ENCODE measurements at regions not wholly inside any gene's neighbourhood (a gene's known extent, or its start where the extent isn't known, plus 50 kb on each side); places are given as distances from the start of the nearest gene placed in this dataset.

GRCh38 chr13:54660277-54660676 lies 1631.7 kb downstream of the OLFM4 start:
- no peak overlapping the region for H4K8ac ChIP-seq (ENCODE audit: extremely low read depth, insufficient read depth, low read length)
- H4K5ac ChIP-seq (ENCODE audit: insufficient read length, low read depth, low read length) = no peak overlapping the region
- no peak overlapping the region for H2BK12ac ChIP-seq (ENCODE audit: low read depth, low read length)
- no peak overlapping the region for H3K56ac ChIP-seq (replicated peaks; ENCODE audit: insufficient read length, low read depth, low read length)
- no peaks in the 10 kb centered on the region for H4K20me1 ChIP-seq (replicated peaks in 1 of 2; ENCODE audit: control insufficient read depth in 1 of 2, insufficient read depth in 2 of 2, low read length in 2 of 2)
- WGBS, 2 experiments (ENCODE audit: extremely low coverage in 1 of 2, insufficient coverage in 1 of 2, insufficient read length in 1 of 2, insufficient replicate concordance in 2 of 2, low coverage in 1 of 2, low lambda C conversion rate in 2 of 2, missing lambda C conversion rate in 1 of 2) = 93% methylated on average over 12 of the region's 12 CpGs; no CpG with 5 or more reads in 1 of the 2 experiments
- ChIA-PET CTCF (ENCODE audit: partially characterized antibody) (no interaction called here), POLR2A (ENCODE audit: partially characterized antibody) (no interaction called here)
- H2BK20ac ChIP-seq (ENCODE audit: low read length) = no peak overlapping the region
- no peak overlapping the region for H4K91ac ChIP-seq (replicated peaks; ENCODE audit: insufficient read length, low read length)
- H3K23me2 ChIP-seq (ENCODE audit: low read depth, low read length) = no peaks in the 10 kb centered on the region
- no peaks in the 10 kb centered on the region for H3K79me2 ChIP-seq (ENCODE audit: control insufficient read depth in 1 of 2, insufficient read depth in 2 of 2, low read length in 2 of 2)
- no peak overlapping the region for H3K27ac ChIP-seq (ENCODE audit: low read depth, low read length)
- H3K14ac ChIP-seq (ENCODE audit: insufficient read length) = no peak overlapping the region
- no peaks in the 10 kb centered on the region for H3K79me1 ChIP-seq (ENCODE audit: low read depth, low read length)
- H3K23ac ChIP-seq (ENCODE audit: insufficient read length) = no peak overlapping the region
- H2BK5ac ChIP-seq (ENCODE audit: low read depth, low read length) = no peak overlapping the region
- DNase-seq (ENCODE audit: low read depth in 1 of 2, low spot score in 2 of 2) (no peak), FAIRE-seq (no peak)
- no peak overlapping the region for H3K9ac ChIP-seq (replicated peaks in 1 of 4; ENCODE audit: extremely low read depth in 1 of 4, low read depth in 3 of 4, low read length in 3 of 4)
- H2BK15ac ChIP-seq (ENCODE audit: low read length) = no peak overlapping the region
- no peak overlapping the region for H3K4me3 ChIP-seq (ENCODE audit: extremely low read depth in 1 of 4, insufficient read depth in 2 of 4, low read depth in 3 of 4, low read length in 4 of 4)
- no peaks in the 10 kb centered on the region for H3K36me3 ChIP-seq (ENCODE audit: control insufficient read depth in 2 of 4, insufficient read depth in 4 of 4, low read length in 3 of 4)
- no peak overlapping the region for H3K4ac ChIP-seq (replicated peaks; ENCODE audit: insufficient read length, low read depth, low read length)
- no peak overlapping the region for H2BK120ac ChIP-seq (replicated peaks; ENCODE audit: low read depth, low read length)
- H2AK5ac ChIP-seq (ENCODE audit: low read depth, low read length) = no peak overlapping the region
- 0 out of 2 replicates have a peak overlapping the region, but pooled peaks have one; percentile 2 for H2AFZ ChIP-seq (ENCODE audit: low read length)
- TF ChIP-seq ATF2 (IDR thresholded peaks at IDR 0.05; ENCODE audit: low read length) (no peak), RFX5 (IDR thresholded peaks at IDR 0.05; ENCODE audit: borderline replicate concordance, low read depth, low read length) (no peak), GABPA (IDR thresholded peaks at IDR 0.05; ENCODE audit: borderline replicate concordance, insufficient read depth, low read length) (no peak), KDM5A (IDR thresholded peaks at IDR 0.05; ENCODE audit: low read length) (no peak), E2F6 (IDR thresholded peaks at IDR 0.05) (no peak), POU5F1 (IDR thresholded peaks at IDR 0.05; ENCODE audit: low read depth, low read length) (no peak), SIX5 (IDR thresholded peaks at IDR 0.05; ENCODE audit: low read depth, low read length) (no peak), EZH2 (IDR thresholded peaks at IDR 0.05; ENCODE audit: low read depth, low read length, severe bottlenecking) (no peak), PHF8 (conservative IDR thresholded peaks at IDR 0.05; ENCODE audit: low read depth, low read length) (no peak)
- H3K9me3 ChIP-seq (ENCODE audit: insufficient read depth in 2 of 2, low read depth in 1 of 2, low read length in 1 of 2) = no peaks in the 10 kb centered on the region
- H3K4me2 ChIP-seq (ENCODE audit: insufficient read depth in 1 of 2, low read depth in 2 of 2, low read length in 2 of 2) = no peak overlapping the region
- H3K27me3 ChIP-seq (replicated peaks in 1 of 4; ENCODE audit: control insufficient read depth in 3 of 4, extremely low read depth in 1 of 4, insufficient read depth in 3 of 4, low read length in 3 of 4) = no peaks in the 10 kb centered on the region
- H3K18ac ChIP-seq (ENCODE audit: extremely low read depth, low read length) = no peak overlapping the region
- H3K4me1 ChIP-seq (replicated peaks in 1 of 4; ENCODE audit: control insufficient read depth in 3 of 4, insufficient read depth in 4 of 4, low read length in 3 of 4) = no peaks in the 10 kb centered on the region

Measured in H1 (cell line).